ENCODE measurements at regions not wholly inside any gene's neighbourhood (a gene's known extent, or its start where the extent isn't known, plus 50 kb on each side); places are given as distances from the start of the nearest gene placed in this dataset.
"Not testable (repeated sequence)": the region's sequence is repeated elsewhere in the genome, so short reads cannot be mapped to it uniquely, and the experiment has no call there.

DNA sequence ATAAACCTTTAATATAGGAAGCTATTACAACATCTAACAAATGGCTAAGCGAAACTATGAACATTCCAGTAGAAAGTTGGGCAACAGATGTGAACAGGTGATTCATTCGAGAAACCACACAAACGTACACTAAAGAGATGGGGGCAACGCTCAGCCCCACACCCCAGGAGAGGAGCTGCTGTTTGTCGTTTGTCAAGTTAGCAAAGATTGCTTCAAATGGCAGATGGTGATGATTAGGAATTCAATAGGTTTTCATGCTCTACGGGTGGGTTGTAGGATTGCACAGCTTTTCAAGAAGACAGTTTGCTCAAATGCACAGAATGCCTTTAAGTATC, 154.7 kb upstream of the HDAC4 start:
- Mint-ChIP-seq H3K27me3 (ENCODE audit: low read depth) (peaks cover 19% of the 10 kb centered on the region), H3K9me3 (ENCODE audit: insufficient read depth) (no peaks in the 10 kb centered on the region), H3K4me1 (ENCODE audit: low read depth) (peaks cover 5% of the 10 kb centered on the region), H3K4me3 (no peak overlapping the region), H3K27ac (no peak overlapping the region), H3K36me3 (ENCODE audit: low read depth) (no peaks in the 10 kb centered on the region)
- CTCF ChIA-PET = no interaction called here
- POLR2A ChIA-PET = no interaction called here
- no peak for ATAC-seq
- no peak for DNase-seq

DNA sequence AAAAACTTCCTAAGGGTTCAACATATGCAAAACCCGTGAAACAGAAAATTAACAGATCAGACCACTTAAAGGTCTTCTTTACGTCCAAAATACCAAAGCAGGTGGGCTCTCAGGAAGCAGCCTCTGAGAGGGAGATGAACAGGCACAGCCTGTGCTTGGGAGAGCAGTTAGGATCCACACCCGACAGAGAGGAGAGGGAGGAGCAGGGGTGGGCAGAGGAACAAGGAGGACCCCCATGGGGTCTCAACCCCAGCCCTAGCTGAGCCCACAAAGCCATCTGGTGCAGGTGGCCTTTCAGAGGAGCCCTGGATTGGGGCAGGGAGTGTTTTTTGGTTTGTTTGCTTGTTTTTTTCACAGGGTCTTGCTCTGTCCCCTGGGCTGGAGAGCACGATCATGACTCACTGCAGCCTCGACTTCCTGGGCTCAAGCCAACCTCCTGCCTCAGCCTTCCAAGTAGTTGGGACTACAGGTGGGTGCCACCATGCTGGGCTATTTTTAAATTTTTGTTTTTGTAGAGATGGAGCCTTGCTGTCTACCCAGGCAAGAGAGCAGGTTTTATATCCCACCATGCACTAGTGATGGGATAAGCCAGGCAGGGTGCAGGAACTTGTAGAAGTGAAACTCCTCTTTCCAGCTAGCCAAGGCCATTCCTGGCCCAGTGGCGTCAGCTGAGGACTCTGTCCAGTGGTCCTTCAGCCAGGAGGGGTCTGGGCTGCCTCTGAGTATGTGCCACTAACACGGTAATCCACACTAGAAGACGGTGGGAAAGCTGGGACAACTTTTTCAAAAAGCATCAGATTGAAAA, 154.1 kb upstream of the HDAC4 start:
- H3K36me3 Mint-ChIP-seq (ENCODE audit: low read depth) = no peaks in the 10 kb centered on the region
- no peak overlapping the region for H3K27ac Mint-ChIP-seq
- H3K27me3 Mint-ChIP-seq (ENCODE audit: low read depth) = peaks cover 19% of the 10 kb centered on the region
- ATAC-seq = no peak
- ChIA-PET CTCF (no interaction called here), POLR2A (no interaction called here)
- H3K4me1 Mint-ChIP-seq (ENCODE audit: low read depth) = peaks cover 5% of the 10 kb centered on the region
- no peak overlapping the region for H3K4me3 Mint-ChIP-seq
- no peaks in the 10 kb centered on the region for H3K9me3 Mint-ChIP-seq (ENCODE audit: insufficient read depth)
- no peak for DNase-seq

DNA sequence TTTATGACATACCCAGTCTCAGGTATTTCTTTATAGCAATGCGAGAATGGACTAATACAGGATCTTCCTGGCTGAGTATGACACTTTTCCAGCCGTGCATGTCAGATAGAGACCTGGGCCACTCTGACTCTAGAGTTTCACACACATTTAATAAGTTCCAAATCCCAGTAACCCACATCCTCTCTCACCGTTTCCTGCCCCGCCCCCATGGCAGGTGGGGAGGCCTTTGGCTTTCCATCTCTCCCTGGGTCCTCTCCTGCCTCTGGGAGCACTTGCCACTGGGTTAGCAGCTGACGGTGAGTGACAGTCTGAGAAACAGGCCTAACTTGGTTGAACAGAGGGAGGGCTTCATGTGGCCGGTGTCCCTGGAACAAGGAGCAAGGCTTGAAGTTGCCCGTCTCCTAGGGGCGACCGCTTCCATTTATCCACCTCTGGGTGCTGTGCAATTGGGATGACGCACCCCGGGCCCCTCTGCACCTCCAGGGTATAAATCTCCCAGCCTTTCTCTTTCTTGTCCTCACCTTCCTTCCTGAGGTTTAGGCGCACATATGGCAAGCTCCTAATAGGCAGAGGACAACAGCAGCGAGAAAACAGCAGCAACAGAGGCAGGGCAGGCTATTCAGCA, 152.7 kb upstream of the HDAC4 start:
- POLR2A ChIA-PET = no interaction called here
- H3K4me1 Mint-ChIP-seq (ENCODE audit: low read depth) = peaks cover 16% of the 10 kb centered on the region
- DNase-seq = no peak
- ATAC-seq = no peak
- CTCF ChIA-PET = no interaction called here
- no peak overlapping the region for H3K4me3 Mint-ChIP-seq
- no peak overlapping the region for H3K27ac Mint-ChIP-seq
- H3K36me3 Mint-ChIP-seq (ENCODE audit: low read depth) = no peaks in the 10 kb centered on the region
- peaks cover 19% of the 10 kb centered on the region for H3K27me3 Mint-ChIP-seq (ENCODE audit: low read depth)
- no peaks in the 10 kb centered on the region for H3K9me3 Mint-ChIP-seq (ENCODE audit: insufficient read depth)

DNA sequence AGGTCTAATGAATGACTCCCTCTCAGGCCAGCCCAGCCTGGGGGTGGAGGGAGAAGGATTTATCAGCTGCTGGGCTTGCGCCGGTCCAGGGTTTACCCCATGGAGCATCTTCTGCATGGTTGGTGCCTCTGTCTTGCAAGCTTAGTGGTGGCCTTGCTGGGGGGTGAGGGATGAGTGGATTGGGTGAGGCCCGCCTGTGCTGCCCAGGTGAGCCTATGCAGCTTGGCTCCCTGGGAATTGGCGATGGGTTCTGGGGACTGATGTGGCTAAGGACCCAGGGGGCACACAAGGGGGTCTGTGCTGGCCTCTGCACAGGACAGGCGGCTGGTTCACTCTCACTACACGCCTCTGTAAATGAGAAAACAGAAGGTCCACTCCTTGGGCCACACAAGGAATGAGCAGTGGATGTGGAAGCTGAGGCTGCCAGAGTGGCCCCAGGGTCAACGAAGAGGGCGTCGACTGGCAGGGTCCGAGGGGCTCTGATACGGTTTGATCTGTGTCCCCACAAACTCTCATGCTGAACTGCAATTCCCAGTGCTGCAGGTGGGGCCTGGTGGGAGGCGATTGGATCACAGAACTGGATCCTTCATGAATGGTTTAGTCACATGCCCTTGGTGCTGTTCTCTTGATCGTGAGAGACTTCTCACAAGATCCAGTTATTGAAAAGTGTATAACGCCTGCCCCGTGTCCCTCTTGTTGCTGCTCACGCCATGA, 151.6 kb upstream of the HDAC4 start:
- no peak overlapping the region for H3K27ac Mint-ChIP-seq
- no peak for DNase-seq
- H3K36me3 Mint-ChIP-seq (ENCODE audit: low read depth) = no peaks in the 10 kb centered on the region
- ChIA-PET POLR2A (no interaction called here), CTCF (no interaction called here)
- no peak overlapping the region for H3K4me3 Mint-ChIP-seq
- H3K9me3 Mint-ChIP-seq (ENCODE audit: insufficient read depth) = no peaks in the 10 kb centered on the region
- ATAC-seq = no peak
- peaks cover 19% of the 10 kb centered on the region for H3K27me3 Mint-ChIP-seq (ENCODE audit: low read depth)
- peaks cover 22% of the 10 kb centered on the region for H3K4me1 Mint-ChIP-seq (ENCODE audit: low read depth)

DNA sequence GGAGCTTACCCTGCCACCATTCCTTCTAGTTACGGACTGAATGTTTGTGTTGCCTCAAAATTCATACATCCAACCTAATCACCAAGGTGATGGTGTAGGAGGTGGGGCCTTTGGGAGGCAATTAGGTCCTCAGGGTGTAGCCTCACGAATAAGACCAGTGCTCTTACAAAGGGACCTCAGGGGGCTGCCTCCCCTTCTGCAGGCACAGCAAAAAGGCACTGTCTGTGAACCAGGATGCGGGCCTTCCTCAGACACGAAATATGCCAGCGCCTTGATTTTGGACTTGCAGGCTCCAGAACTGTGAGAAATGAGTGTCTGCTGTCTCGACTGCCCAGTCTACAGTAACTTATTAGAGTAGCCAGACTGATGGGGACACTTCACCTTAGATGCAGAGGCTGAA, 150.4 kb upstream of the HDAC4 start:
- Mint-ChIP-seq H3K27me3 (ENCODE audit: low read depth) (peaks cover 15% of the 10 kb centered on the region), H3K36me3 (ENCODE audit: low read depth) (peaks cover under 1% of the 10 kb centered on the region), H3K4me3 (no peak overlapping the region), H3K9me3 (ENCODE audit: insufficient read depth) (no peaks in the 10 kb centered on the region), H3K4me1 (ENCODE audit: low read depth) (peaks cover 23% of the 10 kb centered on the region), H3K27ac (no peak overlapping the region)
- ATAC-seq = no peak
- DNase-seq = no peak
- CTCF ChIA-PET = no interaction called here
- POLR2A ChIA-PET = no interaction called here

DNA sequence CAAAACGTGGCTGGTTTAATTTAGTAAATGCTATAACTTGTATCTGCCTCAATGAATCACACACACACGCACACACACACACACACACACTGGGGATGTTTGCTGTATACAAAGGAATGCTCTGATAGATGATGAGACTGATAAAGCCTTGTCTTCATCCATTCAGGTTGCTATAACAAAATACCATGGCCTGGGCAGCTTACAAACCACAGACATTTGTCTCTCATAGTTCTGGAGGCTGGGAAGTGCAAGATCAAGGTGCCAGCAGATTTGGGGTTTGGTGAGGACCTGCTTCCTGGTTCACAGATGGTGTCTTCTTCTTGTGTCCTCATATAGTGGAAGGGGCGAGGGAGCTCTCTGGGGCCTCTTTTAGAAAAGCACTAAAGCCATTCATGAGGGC, 149.5 kb upstream of the HDAC4 start:
- ATAC-seq = no peak
- Mint-ChIP-seq H3K4me1 (ENCODE audit: low read depth) (peaks cover 31% of the 10 kb centered on the region), H3K27me3 (ENCODE audit: low read depth) (peaks cover 8% of the 10 kb centered on the region), H3K9me3 (ENCODE audit: insufficient read depth) (no peaks in the 10 kb centered on the region), H3K36me3 (ENCODE audit: low read depth) (peaks cover 5% of the 10 kb centered on the region), H3K27ac (no peak overlapping the region), H3K4me3 (no peak overlapping the region)
- CTCF ChIA-PET = no interaction called here
- POLR2A ChIA-PET = no interaction called here
- no peak for DNase-seq

DNA sequence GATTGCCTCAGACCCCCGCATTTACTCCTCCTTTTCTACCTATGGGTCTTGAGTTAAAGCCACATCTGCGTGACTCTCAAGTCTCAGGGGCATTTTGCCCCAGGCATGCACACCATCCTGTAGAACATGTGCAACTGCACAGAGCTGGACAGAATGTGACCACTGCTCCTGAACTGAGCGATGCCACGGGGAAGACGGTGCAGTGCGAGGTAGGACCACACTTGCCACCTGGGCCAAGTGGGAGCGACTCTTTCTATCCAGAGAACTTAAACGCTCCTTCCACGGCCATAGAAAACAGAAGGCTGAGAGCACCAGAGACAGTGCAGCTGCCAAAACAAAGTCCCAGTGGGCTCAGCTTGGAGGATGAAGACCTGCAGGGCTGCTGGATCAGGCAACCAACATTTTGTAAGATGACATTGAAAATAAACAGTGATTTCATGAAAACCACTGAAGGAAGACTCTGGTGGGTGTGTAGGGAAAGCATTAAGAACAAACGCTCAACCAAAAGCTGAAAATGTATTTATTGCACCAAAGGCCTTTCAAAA, 149.0 kb upstream of the HDAC4 start:
- DNase-seq = no peak
- H3K27ac Mint-ChIP-seq = no peak overlapping the region
- peaks cover 5% of the 10 kb centered on the region for H3K36me3 Mint-ChIP-seq (ENCODE audit: low read depth)
- peaks cover 6% of the 10 kb centered on the region for H3K9me3 Mint-ChIP-seq (ENCODE audit: insufficient read depth)
- H3K27me3 Mint-ChIP-seq (ENCODE audit: low read depth) = peaks cover 7% of the 10 kb centered on the region
- ATAC-seq = no peak
- POLR2A ChIA-PET = interaction anchor here (0.7 kb wide), 1 partner anchor 120 kb away, joined by 4 read pairs; no protein-coding TSS in a partner anchor
- peaks cover 37% of the 10 kb centered on the region for H3K4me1 Mint-ChIP-seq (ENCODE audit: low read depth)
- H3K4me3 Mint-ChIP-seq = no peak overlapping the region
- CTCF ChIA-PET = no interaction called here

DNA sequence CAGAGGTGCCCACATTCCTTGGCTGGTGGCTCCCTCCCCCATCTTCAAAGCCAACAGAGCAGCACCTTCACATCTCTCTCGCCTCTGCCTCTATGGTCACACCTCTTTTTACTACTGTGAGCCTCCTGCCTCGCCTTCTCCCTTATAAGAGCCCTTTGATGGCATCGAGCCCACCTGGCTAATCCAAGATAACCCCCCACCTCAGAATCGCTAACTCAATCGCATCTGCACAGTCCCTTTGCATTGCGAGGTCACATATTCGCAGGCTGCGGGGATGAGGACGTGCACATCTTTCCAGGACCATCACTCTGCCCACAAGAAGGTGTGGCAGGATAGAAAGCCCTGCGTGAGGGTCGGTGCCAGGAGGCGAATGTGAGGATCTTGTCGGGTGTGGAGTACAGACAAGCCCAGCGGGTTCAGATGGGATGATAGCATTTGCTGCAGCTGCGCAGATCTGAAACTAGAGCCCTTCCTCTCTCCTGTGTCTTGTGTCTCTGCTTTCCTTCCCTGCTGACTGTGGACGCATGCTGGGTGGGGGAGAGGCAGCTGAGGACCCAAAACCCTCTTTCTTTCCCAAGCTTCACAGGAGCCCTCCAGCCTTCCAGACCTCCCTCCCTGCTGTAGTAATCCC, 148.3 kb upstream of the HDAC4 start:
- ATAC-seq = peak; percentile 7
- CTCF ChIA-PET = no interaction called here

DNA sequence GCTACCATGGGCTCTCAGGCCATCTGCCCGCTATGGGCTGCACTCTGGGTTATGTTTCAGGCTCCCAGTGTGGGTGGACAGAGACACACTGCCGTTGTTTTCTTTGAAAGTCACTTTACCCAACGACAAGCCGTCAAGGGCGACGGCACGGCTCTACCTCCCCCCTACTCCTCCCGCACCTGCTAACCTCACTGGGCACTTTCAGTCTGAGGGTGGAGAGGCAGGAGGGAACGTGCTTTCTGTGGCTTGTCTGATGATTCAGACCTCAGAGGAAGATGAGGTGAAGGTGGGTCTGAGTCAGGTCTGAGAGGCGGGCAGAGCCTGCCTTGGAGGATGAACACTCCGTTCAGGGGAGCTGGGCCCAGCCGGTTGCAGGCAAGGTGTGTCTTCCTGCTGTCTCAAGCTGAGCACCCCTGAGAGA, 147.6 kb upstream of the HDAC4 start:
- peak overlapping the region; percentile 39 for H3K27ac Mint-ChIP-seq

More for the DNA sequence above, 148.3 kb upstream of the HDAC4 start:
- Mint-ChIP-seq H3K4me3 (no peak overlapping the region), H3K36me3 (ENCODE audit: low read depth) (peaks cover 7% of the 10 kb centered on the region), H3K4me1 (ENCODE audit: low read depth) (peaks cover 43% of the 10 kb centered on the region), H3K27ac (no peak overlapping the region), H3K9me3 (ENCODE audit: insufficient read depth) (peaks cover 9% of the 10 kb centered on the region), H3K27me3 (ENCODE audit: low read depth) (peaks cover 7% of the 10 kb centered on the region)
- POLR2A ChIA-PET = no interaction called here
- DNase-seq = no peak

DNA sequence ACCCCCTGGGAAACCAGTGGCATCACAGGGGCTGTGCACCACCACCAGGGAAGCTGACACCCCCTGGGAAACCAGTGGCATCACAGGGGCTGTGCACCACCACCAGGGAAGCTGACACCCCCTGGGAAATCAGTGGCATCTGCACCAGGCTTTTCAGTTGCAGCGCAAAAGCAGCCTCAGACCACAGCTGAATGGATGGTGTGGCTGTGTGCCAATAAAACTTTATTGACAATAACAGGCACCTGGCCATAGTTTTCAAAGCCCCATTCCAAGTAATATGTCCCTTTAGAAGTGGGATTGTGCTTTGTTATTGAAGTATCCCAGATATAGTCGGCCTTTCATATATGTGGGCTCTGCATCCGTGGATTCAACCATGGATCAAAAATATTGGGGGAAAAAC, 146.3 kb upstream of the HDAC4 start:
- H3K4me3 Mint-ChIP-seq; ATAC-seq; DNase-seq; H3K27ac Mint-ChIP-seq; H3K36me3 Mint-ChIP-seq (ENCODE audit: low read depth); POLR2A ChIA-PET; CTCF ChIA-PET: not testable (repeated sequence)
- Mint-ChIP-seq H3K9me3 (ENCODE audit: insufficient read depth) (peaks cover 11% of the 10 kb centered on the region), H3K4me1 (ENCODE audit: low read depth) (peaks cover 42% of the 10 kb centered on the region), H3K27me3 (ENCODE audit: low read depth) (peaks cover 13% of the 10 kb centered on the region)

More for the DNA sequence above, 147.6 kb upstream of the HDAC4 start:
- peaks cover 8% of the 10 kb centered on the region for H3K27me3 Mint-ChIP-seq (ENCODE audit: low read depth)
- peaks cover 10% of the 10 kb centered on the region for H3K36me3 Mint-ChIP-seq (ENCODE audit: low read depth)
- H3K9me3 Mint-ChIP-seq (ENCODE audit: insufficient read depth) = peaks cover 11% of the 10 kb centered on the region
- ChIA-PET POLR2A (no interaction called here), CTCF (no interaction called here)
- DNase-seq (peak; percentile 67), ATAC-seq (peak; percentile 74)
- peaks cover 45% of the 10 kb centered on the region for H3K4me1 Mint-ChIP-seq (ENCODE audit: low read depth)
- no peak overlapping the region for H3K4me3 Mint-ChIP-seq

DNA sequence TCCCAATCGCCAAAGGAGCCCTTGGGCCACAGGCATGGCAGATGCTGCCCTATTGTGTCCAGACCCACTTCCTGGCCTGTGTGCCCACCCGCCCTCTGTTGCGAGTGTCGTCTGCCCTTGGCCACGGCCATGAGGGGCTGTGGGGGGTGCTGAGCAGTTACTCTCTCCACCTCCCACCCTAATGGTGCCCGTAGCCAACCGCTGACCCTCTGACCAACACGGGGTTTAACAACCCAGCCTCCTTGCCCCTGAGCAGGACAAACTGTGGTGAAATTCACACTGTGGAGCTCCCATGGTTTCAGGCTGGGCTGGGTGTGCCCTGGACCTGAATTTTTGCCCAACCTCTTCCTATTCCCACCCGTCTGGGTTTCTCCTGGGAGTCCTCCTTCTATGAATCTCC, 145.7 kb upstream of the HDAC4 start:
- peaks cover 42% of the 10 kb centered on the region for H3K4me1 Mint-ChIP-seq (ENCODE audit: low read depth)
- POLR2A ChIA-PET = no interaction called here
- no peak overlapping the region for H3K4me3 Mint-ChIP-seq
- CTCF ChIA-PET = no interaction called here
- no peak overlapping the region for H3K27ac Mint-ChIP-seq
- peaks cover 11% of the 10 kb centered on the region for H3K9me3 Mint-ChIP-seq (ENCODE audit: insufficient read depth)
- DNase-seq = no peak
- peaks cover 15% of the 10 kb centered on the region for H3K27me3 Mint-ChIP-seq (ENCODE audit: low read depth)
- no peak for ATAC-seq
- H3K36me3 Mint-ChIP-seq (ENCODE audit: low read depth) = peaks cover 10% of the 10 kb centered on the region
